Pons (tissue), 1 donor: ENCODE measurements at regions not wholly inside any gene's neighbourhood (a gene's known extent, or its start where the extent isn't known, plus 50 kb on each side); places are given as distances from the start of the nearest gene placed in this dataset.
"Not testable (repeated sequence)": the region's sequence is repeated elsewhere in the genome, so short reads cannot be mapped to it uniquely, and the experiment has no call there.

Source experiments
- DNase-seq: peaks from one replicate; pipeline ENCODE4 v3.0.0-alpha.2; 2016; ENCODE audit warnings: low spot score

DNA sequence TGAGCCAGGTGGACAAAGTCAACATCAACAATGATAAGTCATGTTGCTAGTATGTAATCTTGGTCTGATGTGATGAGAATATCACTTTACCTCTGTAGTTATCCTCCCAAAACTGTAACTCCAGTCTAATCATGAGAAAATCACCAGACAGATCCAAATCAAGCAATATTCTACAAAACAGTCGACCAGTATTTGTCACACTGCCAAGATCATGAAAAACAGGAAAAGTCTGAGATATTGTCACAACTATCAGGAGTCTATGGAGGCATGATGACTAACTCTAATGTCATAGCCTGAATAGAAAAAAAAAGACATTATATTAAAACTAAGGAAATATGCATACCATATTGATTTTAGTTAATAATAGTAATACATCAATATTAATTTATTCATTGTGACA lies 1883.3 kb upstream of the CELF4 start:
- no peak for DNase-seq

DNA sequence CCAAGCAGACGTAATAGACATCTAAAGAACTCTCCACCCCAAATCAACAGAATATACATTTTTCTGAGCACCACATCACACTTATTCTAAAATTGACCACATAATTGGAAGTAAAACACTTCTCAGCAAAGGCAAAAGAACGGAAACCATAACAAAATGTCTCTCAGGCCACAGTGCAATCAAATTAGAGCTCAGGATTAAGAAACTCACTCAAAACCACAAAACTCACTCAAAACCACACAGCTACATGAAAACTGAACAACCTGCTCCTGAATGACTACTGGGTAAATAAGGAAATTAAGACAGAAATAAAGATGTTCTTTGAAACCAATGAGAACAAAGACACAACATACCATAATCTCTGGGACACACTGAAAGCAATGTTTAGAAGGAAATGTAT lies 1879.4 kb upstream of the CELF4 start:
- not testable (repeated sequence) for DNase-seq

- no peak for DNase-seq
Measured at GRCh38 chr18:39441648-39442047, 1876.0 kb upstream of the CELF4 start.

DNA sequence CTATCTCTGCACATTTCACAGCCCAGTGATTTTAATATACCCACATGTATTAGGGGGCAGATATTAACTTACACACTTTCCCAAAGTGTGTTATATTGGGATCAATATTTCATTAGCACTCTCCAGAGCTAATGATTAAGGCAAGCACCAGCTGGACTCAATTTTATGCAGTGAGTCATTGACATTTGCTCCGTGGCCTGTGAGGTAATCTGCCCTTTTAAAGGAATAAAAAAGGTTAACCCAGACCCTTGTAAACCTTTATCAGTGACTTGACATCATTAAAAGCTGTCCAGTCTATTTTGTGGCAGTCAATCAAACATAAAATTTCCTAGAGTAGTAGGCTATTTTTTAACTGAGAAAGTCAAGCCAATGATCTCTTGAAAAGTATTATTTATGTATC lies 1870.4 kb upstream of the CELF4 start:
- DNase-seq = no peak

DNA sequence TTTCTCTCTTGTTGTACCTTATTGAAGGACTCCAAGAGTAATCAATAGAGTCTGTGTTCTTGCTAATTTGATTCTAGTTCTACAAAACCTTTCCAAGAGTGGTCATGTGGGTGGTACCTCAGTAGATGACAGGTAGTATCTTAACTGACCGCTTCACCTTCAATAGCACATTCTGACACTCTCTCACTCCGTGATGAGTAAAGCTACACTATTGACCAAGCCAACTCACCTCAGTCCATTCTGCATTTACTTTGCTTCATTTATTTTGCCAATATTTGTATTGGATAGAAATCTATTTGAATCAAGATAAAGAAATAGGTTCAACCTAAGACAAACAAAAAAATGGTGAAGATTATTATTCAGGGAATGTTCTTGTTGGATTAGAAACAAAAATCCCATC lies 1869.6 kb upstream of the CELF4 start:
- DNase-seq = no peak

DNA sequence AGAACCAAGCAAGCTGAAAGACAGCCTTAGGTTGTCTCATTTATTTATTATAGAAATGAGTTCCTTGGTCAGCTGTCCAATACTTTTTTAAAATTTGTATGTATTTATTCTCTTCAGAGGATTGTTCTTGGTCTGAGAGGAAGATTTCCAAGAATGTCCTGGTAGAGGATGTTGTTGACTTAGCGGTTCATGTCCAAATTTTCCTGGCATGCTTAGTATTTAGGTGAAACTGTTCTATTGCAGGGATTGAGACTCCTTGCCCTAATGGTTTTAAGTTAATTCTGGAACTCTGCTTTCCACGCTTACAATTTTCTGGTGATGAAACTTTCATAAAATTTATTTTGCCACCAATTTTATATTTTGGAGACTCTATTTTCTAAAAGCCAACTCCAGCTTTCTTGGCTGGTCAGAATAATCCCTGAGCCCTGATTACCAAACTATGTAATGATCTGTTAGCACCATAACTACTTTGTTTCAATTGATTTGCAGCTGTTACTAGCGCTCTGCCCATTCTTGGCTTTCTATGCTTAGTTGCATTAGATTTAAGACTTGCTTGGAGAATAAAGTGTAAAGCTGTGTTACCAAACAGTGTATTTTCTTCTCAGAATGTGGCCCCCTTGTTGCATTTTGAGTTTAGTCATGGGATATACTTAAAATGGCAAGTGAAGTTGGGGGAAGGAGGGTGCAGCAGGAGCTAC lies 1868.8 kb upstream of the CELF4 start:
- DNase-seq = no peak

DNA sequence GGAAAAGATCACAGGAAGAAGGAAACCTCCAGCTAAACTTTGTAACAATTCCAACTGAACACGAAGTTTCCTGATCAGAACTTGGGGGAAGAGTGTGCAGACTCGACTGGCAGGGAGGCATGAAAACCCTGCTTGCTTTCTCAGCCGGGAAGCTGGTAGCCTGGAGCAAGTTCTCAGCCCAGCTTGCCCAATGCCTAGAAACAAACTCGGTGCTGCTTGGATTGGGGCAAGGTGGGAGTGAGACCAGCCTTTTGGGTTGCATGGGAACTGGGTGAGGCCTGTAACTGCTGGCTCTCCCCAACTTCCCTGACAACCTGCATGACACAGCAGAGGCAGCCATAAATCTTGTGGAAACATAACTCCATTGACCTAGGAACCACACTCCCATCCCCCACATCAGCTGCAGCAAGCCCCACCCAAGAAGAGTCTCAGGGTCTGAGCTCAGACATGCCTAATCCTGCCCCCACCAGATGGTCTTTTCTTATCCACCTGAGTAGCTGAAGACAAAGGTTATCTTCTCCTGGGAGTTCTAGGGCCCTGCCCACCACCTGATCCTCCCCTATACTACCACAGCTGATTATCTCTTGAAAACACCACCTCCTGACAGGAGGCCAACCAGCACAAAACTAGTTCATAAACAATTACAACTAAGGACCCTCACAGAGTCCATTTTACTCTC lies 1859.7 kb upstream of the CELF4 start:
- no peak for DNase-seq

- no peak for DNase-seq
Measured at GRCh38 chr18:39424261-39424660, 1858.7 kb upstream of the CELF4 start.

- peak; percentile 6 for DNase-seq
Measured at GRCh38 chr18:39421276-39421675, 1855.7 kb upstream of the CELF4 start.

GRCh38 chr18:39419315-39419714 lies 1853.7 kb upstream of the CELF4 start:
- no peak for DNase-seq

- DNase-seq = no peak
Measured at GRCh38 chr18:39415471-39415870, 1849.9 kb upstream of the CELF4 start.

DNA sequence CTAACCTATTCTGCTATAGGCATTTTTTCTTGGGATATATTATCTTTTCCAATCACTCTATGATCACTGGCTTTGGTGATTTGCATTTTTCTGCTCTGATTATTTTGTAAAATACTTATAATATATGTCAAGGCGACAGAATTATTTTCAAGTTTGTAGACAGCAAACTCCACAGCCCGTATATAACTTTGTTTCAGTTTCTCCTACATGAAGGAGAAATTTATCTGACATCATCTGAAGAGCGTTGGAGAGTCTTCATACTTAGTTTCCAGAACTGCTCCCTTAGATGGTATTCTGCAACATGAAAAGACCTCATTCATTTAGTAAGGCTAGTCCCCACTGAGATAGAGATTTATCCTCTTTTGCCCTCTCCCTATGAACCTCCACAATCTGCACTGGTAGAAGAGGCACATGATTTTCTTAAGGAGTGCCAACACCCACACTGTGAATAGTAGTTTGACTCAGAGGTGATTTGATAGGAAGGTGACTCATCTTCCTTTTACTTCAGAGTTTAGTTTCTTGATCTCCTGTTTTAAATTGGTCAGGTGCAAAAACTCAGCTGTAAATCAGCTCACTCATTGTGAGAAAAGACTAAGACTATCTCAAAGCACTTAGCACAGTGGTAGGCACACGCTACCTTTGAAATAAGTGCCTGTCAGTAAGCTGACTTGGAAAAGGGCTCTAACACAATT lies 1848.6 kb upstream of the CELF4 start:
- DNase-seq = no peak

DNA sequence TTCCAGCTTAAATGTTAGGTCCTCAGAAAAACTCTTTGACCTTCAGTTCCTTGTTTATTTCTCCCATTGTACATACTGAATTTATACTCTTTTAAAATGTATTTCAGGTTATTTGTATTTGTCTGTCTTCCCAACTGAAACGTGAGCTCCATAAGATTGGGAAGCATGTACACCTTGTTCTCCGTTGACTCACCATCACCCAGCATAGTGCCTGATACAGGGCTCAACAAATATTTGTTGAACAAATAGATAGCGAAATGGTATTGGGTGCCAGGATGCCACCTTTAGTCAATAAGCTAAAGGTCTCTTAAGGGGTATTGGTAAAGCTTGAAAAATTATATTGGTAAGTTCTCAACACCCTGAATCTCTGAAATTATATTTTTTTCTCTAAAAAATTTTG lies 1841.3 kb upstream of the CELF4 start:
- no peak for DNase-seq

GRCh38 chr18:39403121-39403520 lies 1837.5 kb upstream of the CELF4 start:
- no peak for DNase-seq

- DNase-seq = no peak
Measured at GRCh38 chr18:39399662-39400061, 1834.1 kb upstream of the CELF4 start.

DNA sequence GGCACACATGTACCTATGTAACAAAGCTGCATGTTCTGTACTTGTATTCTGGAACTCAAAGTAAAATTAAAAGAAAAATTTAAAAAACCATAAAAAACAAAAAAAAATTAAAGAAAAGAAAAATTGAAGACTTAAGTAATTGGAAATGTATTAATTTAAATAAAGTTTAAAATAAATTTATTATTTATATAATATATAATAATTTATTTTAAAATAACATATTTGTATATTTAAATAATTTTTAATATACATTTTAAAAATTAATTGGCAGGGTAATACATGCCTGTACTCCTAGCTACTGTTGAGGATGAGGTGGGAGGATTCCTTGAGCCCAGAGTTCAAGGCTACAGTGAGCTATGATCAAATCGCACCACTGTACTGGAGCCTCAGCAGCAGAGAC lies 1830.6 kb upstream of the CELF4 start:
- DNase-seq = no peak

DNA sequence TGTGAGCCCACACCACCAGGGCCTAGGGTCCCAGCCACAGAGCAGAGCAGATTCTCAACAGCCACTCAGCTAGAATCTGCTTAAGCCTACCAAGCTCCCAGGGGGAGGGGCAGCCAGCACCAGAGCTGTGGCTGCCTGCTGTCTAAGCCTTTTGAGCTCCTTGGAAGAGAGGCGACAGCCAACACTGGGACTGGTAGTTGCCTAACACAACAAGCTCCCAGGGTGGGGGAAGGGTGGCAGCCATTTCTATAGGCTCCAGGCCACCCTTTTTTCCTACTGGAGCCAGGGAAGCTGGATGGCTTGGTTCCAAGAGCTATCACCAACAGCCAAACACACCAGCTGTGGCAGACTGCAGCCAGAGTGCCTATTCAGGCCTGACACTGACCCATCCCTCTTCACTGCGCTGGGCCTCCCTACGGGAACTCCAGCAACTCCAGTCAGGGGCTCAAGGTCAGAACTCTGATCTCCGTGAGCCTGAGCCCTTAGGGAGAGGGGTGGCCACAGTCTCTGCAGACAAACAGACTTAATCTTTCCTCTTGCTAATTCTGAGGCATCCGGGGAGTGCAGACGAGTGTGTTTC lies 1824.3 kb upstream of the CELF4 start:
- no peak for DNase-seq

DNA sequence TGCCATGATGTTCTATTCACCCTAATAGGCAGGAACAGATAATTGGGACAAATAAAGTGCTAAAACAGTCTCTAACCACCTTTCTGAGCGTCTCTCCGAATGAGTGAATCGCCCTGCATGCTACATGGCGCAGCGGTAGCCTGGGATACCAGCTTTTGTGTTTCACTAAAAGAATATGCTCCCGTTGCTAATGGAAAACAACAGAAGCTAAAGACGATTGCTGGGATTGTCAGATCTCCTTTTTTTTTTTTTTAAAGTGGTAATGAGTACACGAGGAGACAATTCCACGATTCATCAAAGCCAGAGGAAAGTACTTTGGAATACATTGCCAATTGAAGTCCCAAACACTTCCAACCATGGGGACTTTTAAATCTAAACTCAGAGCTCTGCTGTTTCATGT lies 1815.3 kb upstream of the CELF4 start:
- DNase-seq = no peak

DNA sequence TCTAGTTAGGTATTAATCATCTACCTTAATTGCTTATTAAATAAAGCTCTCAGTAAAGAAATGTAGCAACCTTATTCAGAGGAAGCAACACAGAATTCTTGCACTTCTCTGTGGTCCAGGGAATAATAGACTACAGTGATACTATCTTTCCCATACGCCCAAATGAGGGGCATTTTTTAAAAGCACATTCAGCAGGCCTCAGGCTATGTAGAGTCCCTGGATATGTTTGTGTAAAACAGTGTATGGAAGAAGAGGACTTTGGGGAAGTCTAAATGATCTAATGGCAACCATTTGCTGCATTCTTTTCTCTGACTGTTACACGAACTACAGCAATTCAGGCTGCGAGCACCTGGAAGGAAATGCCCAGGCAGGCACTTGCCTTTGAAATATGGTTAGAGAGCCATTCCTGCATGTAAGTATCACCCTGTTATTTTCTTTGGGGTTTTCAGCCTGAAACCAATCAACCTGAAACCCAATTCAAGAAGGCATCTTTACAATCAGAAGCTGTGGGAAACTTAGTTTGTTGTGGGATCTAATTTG lies 1814.7 kb upstream of the CELF4 start:
- DNase-seq = no peak

GRCh38 chr18:39375066-39375465 lies 1809.5 kb upstream of the CELF4 start:
- no peak for DNase-seq

- no peak for DNase-seq
Measured at GRCh38 chr18:39371996-39372395, 1806.4 kb upstream of the CELF4 start.

DNA sequence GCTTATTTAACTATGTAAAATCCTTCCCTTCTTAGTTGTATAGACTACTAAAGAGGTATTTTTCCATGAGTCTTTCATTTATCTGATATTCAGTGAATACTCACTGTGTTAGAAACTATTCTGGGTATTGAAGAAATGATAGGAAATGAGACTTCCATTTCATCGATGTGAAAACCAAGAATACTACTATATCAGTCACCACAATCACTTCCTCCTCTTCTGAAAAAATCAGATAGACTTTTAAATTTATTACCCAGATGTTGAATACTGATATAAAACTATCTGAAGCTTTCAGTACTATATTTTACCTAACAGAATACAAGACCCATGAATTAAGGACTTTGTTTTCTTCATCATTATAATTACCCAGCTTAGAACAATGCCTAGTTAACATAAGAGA lies 1801.1 kb upstream of the CELF4 start:
- no peak for DNase-seq
